ENCODE measurements at regions not wholly inside any gene's neighbourhood (a gene's known extent, or its start where the extent isn't known, plus 50 kb on each side); places are given as distances from the start of the nearest gene placed in this dataset.

DNA sequence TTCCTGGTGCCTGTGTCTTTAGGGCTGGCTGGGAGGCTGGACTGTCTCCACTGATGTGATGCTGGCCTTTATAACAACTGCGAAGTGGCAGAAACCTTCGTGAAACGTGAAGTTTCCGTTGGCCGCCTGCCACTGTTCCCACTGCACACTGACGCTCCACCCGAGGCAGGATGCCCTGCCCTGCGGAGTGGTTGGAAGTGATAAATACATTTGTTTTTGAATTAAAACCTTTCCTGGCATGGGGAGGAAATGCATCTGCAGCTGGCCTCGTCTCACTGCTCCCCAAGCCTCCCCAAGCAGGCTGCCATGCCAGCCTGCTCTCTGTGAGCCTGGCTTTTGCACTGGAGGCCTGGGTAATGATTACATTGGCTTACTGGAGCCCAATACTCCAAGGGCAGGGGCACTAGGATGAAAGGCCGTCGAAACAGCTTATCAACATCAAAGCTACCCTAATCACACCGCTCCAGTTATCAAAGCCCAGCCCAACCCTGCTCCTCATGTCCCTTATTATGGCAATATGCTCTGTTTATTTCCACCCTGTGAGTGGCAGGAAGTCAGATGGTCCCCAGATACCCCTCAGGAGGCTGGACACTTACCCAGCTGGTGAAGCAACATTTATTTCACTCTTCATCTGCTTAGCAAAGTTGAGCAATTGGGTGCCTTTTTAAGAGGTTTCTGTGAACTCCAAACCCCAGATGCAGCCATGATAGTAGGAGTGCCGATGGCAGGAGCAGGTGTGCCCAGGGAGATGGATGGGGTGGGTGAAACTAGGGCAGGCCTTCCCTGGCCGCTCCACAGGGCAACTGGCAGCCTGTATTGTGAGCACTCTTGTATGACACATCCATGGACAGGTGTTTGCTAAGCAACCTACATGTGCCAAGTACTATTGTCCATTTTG lies 97.4 kb upstream of the ITGA6 start:
- no peak for DNase-seq (ENCODE audit: low spot score)

DNA sequence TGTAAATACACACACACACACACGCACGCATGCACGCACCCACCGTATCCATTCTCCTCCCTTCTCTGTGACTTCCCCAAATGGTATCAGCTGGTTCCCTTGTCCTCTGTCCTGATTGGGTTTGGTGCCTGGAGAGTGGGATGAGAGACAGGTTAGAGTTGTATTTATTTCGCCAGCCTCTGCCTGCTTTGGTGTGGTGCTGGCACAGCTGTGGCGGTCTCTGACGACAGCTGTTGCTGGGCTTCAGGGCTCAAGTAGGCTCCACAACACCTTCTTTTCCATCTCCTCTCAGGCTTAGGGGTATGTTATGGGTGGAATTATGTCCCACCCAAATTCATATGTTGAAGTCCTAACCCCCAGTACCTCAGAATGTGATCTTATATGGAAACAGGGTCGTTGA lies 94.9 kb upstream of the ITGA6 start:
- no peak for DNase-seq (ENCODE audit: low spot score)

DNA sequence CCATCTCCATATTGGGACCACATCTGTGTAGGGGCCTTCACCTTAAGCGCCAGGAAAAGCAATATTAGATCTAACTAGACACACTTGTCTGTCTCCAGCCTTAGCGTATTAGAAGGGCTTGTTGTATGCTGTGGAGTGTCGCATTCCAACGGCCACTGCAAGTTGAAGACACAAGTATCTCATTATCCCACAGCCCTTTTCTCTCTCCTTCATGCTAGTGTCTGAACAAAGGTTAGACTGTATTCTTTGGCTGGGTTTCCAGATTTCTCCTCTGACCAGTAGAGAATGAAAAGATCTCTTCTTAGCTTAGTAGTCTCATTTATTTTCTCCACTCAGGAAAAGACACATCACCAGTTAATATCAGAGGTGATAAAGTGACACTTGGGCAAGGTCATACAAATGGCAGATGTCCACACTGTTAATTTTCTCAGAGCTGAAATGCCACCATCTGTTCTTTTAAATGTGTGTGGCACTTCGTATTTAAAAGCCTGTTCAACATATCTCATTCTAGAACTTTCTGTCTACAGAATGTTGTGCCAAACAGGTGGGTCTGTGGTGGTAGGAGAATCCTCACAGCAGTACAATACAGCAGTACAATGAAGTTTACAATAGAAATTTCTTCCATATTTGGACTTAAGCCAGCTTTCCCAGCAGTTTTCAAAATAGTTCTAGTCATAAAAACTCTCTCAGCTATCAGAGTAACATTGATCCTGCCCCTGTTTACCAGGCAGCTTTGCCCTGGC lies 94.0 kb upstream of the ITGA6 start:
- no peak for DNase-seq (ENCODE audit: low spot score)

DNA sequence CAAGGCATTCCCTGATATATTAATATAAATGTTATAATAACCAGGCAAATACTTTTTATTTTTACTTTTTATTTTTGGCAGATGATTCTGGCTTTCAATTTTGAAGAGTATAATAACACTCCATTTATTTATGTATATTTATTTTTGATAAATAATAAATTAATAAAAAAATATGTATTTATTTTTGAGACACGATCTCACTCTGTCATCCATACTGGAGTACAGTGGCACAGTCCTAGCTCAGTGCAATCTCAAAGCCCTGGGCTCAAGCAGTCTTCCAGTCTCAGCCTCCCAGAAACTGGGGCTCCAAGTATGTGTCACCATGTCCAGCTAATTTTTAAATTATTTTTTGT lies 93.4 kb upstream of the ITGA6 start:
- DNase-seq (ENCODE audit: low spot score): no peak

DNA sequence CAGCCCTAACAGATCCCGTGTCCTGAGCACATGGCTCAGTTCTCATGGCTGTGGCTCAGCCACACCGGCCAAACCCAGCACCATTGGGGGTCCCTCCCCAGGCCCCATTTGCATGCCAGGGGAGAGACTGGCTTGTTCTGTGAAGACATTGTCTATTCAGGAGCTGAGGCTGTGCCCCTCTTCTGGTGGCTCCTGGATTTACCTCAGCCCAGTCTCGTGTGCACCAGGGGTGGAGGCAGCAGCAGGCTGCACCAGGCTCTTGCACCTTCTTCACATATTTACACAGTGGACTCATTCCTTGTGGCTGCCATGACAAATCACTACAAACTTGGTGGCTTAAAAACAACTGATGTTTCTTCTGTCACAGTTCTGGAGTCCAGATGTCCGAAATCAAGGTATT lies 92.4 kb upstream of the ITGA6 start:
- no peak for DNase-seq (ENCODE audit: low spot score)

DNA sequence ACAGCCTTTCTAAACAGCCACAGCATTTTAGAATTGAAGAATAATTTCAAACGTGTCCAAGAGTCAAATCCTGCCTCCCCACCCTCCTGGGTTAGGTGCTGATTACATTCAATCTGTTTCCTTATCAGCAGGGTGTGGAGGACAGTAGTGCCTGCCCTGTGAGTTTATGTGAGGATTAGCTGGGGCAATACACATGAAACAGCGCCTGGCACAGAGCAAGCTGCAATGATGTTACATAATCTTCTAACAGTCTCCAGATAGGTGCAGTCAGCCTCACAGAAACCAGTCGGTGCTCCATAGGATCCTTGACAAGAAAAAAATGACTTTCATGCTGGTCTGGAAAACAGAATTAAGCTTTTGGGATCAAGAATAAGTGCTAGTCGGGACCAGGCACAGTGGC lies 91.7 kb upstream of the ITGA6 start:
- DNase-seq (ENCODE audit: low spot score): no peak

DNA sequence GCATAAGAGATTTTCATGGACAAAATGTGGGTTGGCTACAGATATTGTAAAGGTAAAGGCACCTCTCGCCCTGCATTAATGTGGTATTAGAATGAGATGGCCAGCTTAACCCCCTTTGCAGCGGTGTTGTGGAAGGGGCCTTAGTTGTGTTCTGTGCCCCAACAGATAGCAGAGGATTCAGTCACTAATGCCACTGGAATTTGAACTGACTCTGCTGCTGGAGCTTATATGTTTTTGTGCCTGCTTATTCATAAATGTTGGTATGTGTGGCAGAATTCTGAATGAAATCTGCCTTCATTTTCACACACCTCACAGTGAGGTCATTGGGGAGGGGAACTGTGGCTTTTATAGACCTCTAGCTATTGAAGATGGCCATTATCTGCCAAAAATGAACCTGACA lies 90.7 kb upstream of the ITGA6 start:
- no peak for DNase-seq (ENCODE audit: low spot score)

DNA sequence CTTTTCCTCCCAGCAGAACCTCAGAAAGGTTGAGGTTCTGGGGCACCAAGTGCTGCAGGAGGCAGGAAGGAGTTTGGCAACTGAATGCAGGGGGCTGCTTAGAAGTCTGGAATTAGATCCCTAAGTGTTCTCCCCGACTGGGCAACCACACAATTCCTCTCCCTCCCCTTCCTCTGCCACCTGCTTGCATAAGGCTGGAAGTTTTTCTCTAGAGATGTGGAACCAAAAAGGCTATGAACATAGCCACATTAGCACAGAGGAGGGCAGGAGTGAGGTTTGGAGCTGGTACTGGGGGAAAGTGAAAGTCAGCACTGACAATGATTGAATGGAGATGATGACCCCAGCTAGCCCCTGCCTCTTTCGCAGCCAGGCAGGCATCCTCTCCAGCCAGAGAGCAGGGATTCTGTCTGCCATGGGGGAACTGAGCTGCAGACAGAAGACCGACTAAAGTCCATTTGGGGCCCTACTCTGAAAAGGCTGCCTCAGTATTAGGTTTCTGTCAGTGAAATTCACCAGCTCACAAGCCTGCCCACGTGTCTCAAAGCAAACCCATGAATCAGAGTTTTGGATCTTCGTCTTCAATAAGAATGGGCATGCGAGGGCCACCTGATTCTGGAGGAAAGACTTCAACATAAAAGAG lies 87.9 kb upstream of the ITGA6 start:
- no peak for DNase-seq (ENCODE audit: low spot score)

DNA sequence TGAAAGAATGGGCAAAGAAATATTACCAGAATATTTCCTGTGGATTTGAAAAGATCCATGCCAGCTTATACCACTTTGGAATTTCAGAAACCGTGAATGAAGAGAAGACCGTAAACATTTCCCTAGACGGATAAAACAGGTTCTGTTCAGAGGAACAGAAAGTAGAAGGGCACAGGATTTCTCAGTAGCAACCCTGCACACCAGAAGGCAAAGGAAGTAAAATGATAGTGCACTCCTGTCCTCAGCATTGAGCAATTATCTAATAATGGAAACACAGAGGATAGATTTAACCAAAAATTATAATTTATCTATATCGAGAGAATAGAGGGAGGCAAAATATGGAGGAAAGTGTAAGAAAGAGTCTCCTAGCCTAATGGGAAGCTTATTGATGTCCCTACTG lies 87.0 kb upstream of the ITGA6 start:
- no peak for DNase-seq (ENCODE audit: low spot score)

DNA sequence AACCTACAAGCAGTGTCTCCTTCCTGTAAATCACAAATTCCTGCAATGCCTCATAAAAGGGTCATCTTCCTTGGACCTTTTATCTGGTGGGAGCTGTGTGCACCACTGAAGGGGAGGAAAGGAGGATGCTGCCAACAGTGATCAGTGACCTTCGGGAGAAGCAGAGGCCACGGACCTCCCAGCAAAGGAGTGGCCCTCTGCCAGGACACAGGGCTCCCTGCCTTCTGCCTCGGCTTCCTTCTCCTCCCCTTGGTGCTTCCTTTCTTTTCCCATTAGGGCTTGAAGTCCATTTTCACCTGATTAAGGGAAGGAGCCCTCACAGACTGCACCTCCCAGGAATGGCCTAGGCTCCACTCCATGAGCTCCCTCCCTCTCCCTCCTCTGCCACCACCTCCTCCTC lies 85.3 kb upstream of the ITGA6 start:
- DNase-seq (ENCODE audit: low spot score): no peak

DNA sequence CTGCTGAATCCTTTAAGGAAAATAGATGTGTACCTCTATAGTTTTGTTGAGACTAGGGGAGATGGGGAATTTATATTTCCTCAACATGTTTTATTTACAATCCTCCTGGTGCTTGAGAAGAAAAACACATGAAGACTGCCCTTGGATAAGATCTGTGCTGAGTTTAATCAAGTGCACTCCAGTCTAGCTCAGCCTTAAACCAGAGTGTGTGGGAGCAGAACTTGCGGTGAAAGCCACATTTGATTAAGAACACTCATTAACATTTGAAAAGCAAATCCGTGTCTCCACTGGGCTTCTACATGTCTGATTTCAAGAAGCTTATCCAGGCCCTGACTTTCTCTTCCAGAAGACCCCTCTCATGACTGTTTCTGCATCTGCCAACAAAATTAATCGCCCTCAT lies 84.8 kb upstream of the ITGA6 start:
- no peak for DNase-seq (ENCODE audit: low spot score)

DNA sequence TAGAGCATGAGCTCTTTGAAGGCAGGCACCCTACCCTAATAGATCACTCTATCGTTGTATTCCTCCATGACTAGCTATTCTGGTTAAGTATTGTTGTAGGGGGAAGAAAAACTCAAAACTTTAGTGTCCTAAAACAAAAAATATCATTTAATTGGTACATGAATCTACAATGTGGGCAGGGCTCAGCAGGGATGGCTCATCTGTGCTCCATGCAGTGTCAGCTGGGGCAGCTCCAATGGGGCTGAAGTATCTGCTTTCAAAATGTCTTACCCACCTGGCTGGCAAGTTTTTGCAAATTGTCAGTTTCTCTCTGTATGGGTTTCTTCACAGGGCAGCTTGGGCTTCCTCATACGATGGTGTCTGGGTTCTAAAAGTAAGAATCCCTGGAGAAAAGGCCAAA lies 83.2 kb upstream of the ITGA6 start:
- DNase-seq (ENCODE audit: low spot score): no peak

DNA sequence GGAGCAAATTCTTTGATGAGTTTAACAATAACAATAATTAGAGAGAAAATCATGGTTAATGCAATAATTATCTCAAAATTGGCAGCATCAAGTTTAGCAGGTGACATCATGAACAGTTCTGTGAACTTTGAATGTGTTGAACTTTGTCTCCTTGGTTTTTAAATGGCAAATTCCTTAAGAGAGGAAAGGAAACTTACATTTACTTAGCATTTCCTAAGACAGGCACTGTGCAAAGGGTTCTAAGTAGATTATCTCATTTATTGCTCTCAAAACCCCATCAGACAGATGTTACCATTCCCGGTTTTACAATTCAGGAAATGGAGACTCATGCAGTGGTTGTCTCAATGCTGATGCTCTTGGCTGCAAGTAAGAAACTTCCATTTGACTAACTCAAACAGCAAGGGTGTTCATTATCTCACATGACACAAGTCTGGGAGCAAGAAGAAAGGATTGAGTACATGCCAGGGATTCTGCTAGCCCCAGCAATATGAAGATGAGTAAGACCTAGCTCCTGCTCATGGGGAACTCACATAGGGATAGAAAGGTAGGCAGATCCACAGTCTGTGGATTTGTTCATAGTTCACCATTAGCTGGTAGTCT lies 81.3 kb upstream of the ITGA6 start:
- DNase-seq (ENCODE audit: low spot score): no peak

DNA sequence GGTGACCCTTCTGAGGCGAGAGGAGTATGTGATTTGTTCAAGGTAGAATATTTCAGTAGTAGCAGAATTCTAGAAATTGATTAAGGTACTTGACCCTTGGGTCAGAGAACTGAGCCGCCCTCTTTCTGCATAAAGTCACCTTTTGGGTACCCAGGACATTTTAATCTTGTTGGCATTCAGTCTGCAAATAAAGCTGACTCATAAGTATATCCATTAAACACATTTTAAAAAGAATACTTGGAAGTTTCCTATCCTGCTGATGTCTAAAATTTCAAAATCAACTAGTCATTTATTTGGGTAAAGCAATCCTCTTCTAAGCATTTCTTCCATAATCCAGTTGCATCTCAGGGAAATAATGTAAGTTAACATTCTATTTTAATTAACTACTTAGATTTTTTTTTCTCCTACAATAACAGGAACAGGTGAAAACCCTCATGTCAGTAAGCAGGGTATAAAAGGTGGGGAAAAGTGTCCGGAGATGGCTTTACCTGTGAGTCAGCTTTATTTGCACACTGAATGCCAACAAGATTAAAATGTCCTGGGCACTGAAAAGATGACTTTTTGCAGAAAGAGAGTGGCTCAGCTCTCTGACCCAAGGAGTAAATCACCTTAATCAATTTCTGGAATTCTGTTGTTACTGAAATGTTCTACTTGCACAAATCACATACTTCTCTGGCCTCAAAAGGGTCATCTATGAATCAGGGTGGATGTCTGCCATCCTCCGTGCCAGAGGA lies 78.7 kb upstream of the ITGA6 start:
- DNase-seq (ENCODE audit: low spot score): no peak

DNA sequence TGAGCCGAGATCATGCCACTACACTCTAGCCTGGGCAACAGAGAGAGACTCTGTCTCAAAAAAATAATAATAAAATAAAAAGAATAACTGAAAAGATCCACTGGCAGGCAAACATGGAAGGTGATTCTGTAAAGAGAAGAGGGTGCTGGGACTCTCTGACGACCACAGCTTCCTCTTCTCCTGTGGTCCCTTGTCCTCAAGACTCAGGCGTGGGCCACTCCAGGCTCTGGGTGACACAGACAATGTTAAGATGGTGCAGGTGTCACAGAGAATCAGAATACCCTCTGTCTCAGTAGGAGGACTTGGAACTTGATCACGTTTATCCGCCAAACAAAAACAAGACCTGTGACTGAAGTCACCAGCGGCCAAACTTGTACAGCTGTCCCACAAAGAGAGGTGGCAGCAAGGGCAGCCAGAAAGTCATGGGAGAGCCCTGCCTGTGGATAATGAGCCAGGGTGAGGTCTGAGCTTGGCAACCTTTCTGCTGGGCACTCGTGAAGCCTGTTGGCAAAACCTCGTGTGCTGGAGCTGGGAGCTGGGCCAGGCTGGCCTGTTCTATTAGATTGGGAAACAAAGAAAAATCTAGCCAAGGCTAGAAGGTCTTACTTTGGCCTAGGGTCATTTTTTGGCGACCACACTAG lies 76.4 kb upstream of the ITGA6 start:
- DNase-seq (ENCODE audit: low spot score): no peak

DNA sequence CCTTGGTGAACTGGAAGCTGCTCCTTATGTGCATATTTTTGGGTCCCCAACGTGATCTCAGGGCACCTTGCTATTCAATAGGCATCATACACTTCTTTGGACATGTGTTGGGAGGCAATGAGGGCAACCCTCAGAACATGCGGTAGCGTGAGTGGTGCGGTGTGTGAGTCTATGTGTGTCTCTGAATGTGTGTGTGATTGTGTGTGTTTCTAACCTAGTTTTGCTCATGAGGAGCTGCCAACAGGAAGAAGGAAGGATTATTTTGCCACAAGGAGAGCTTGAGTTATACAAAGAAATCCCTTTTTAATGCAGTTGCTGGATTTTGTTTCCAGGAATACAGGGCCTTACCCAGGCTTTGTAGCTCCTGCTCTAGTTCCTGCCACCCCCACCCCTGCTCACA lies 75.8 kb upstream of the ITGA6 start:
- no peak for DNase-seq (ENCODE audit: low spot score)

DNA sequence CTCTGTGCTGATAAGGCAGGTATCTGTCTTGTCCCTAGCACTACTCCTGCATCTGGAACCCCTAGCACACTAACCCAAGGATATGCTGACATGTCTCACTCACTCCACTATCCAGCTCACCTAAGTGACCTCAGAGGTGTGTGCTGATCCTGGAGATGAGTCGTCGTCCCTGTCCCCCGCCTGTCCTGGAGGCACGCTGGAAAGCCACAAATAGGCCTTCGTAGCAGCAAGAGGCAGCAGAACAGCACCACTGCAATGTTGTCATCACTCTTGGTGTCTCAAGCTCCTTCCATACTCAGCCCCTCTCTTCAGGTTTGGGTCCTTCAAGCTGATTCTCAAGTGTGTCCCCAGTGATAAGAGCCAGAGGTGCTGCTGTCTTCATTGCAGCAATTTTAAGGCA lies 73.0 kb upstream of the ITGA6 start:
- DNase-seq (ENCODE audit: low spot score): no peak

DNA sequence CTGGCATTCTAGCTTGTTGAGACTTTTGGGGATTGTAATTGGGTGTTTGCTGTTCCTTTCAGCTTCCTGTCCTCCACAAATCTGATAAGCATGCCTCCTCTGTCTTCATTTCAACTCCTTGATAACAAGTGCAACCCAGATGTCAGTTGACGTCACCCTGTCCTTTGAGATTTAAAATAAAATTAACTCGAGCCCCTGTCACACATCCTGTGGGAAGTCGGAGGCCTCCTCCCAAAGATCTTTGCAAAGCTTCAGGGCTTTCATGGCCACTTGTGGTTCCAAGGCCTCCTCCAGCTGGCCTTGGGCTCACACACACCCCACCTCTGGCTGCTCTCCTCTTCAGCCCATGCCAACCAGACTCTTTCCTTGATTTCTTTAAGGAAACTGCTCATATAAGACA lies 69.9 kb upstream of the ITGA6 start:
- DNase-seq (ENCODE audit: low spot score): no peak

DNA sequence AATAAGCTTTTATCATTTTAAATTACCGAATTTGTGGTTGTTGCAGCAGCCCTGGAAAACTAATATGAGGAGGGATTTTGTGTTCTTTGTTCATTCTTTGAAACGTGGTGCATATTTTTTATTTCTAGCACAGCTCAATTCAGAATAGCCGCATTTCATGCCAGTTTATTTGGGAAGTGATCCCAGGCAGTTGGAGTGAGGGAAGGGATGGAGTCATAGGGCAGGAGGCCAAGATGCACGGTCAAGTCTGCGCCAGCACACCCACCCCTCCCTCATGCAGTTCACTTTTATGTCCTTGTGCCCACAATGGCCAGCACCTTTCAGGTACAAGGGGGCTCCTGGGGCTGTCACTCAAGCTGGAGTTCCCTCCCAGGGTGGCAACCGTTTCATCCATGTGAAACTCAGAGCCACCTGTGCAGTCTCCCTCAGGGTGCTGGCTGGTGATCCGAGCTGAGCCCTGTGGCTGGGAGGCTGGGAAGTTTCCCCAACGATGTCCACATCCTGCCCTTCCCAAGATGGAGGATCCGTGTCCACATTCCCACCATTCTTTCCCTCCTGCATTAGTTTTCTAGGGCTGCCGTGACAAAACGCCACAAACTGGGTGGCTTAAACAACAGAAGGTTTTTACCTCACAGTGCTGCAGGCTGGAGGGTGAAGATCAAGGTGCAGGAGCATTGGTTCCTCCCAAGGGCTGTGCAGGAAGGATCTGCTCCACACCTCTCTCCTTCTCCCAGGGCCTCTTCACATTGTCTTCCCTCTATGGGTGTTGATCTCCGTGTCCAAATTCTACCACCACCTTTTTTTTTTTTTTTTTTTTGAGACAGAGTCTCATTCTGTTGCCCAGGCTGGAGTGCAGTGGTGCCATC lies 68.5 kb upstream of the ITGA6 start:
- no peak for DNase-seq (ENCODE audit: low spot score)

DNA sequence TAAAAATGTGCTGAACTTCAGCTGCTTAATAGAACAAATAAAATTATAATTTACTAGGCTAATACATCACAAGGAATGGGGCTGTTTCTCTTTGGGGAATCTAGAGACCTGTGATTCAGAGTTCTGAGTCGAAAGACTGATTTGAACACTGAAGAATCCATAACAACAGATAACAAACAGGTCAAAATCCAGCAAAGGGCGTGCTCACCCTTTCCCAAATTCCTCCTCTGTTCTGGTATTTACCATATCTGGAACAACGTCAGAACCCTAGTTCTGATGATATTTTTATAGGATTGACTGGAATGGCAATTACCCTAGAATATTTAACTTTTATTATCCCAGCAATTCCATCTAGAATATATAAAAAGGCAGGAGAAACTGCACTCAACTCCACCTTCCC lies 66.0 kb upstream of the ITGA6 start:
- no peak for DNase-seq (ENCODE audit: low spot score)

DNA sequence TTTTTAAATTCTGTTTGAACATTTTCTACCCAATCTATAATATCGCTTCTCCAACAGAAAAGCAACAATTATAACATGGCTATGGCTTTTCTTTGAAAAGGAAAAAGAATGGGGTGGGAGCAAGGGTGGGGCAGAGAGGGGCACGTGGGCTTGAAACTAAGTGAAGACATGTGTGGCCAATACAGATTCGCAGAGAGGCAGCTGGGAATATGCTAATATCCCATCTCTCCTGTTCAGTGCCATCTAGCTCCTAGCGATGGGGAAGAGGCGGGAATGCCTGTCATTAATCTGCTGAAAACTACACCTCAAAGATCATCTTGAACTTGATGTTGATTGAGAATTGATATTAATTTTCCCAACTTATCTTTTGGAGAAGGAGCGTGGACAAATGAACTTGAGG lies 65.5 kb upstream of the ITGA6 start:
- DNase-seq (ENCODE audit: low spot score): no peak
